Sigmoid colon (tissue), 4 donors: ENCODE measurements at regions not wholly inside any gene's neighbourhood (a gene's known extent, or its start where the extent isn't known, plus 50 kb on each side); places are given as distances from the start of the nearest gene placed in this dataset.

ENCODE experiments used
- EP300 ChIP-seq, 4 donors: sonication (generic); formaldehyde crosslinking; IDR thresholded peaks; one replicate each; pipeline ENCODE4 v1.6.1; 2017; ENCODE audit warnings: antibody characterized with exemption in 4 of 4
- POLR2A ChIP-seq, 2 donors: fragments of 450-650 bp; IDR thresholded peaks; one replicate each; pipeline ENCODE4 v1.6.1; 2016; ENCODE audit warnings: antibody characterized with exemption in 2 of 2, mild to moderate bottlenecking in 2 of 2, moderate library complexity in 2 of 2
- POLR2AphosphoS5 ChIP-seq, 4 donors: sonication (generic); formaldehyde crosslinking; IDR thresholded peaks; one replicate each; pipeline ENCODE4 v1.6.1; 2017; ENCODE audit warnings: antibody characterized with exemption in 4 of 4
- TF ChIP-seq, protein P1 (sequence below), 4 experiments: fragments of 450-650 bp in 3 of 4; fragments of 200-600 bp in 1 of 4; IDR thresholded peaks; one replicate each; pipeline ENCODE4 v1.5.1; 2016 to 2019; ENCODE audit warnings: antibody characterized with exemption in 4 of 4, mild to moderate bottlenecking in 3 of 4, moderate library complexity in 2 of 4

DNA sequence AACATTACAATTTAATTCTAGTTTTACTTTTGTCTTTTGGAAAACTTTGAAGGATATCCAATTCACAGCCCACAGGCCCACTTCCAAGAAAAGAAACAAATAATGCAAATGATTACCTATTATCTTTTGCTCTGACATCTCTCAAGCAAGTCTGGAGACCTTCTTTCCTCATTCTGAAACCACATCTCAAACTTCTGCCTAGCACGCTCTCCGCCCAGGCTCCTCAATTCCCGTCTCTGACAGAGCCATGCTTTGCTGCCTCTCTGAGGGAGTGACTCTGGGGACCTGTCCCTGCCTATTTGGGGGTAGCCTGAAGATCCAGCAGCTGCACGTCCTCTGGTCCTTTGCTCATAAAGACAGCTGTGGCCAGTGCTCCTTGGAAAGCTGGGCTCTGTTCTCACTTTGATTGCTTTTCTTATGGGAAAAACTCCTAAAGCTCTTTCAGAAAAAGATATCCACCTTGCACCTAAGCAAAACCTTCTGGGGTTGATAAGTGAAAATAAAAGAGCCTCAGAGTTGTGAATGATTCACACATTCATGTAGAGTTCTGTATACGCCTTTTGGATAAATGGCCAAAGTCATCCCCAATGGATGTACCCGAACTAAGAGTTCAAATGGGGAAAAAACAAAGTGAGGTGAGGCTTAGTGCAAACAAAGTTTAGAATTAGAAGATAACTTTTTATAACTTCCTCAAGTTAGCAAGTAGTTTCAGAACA is 72.4 kb upstream of the TNIP3 start:
- TF ChIP-seq POLR2A (IDR thresholded peaks at IDR 0.05), result no peak
- TF ChIP-seq, protein P1, sequence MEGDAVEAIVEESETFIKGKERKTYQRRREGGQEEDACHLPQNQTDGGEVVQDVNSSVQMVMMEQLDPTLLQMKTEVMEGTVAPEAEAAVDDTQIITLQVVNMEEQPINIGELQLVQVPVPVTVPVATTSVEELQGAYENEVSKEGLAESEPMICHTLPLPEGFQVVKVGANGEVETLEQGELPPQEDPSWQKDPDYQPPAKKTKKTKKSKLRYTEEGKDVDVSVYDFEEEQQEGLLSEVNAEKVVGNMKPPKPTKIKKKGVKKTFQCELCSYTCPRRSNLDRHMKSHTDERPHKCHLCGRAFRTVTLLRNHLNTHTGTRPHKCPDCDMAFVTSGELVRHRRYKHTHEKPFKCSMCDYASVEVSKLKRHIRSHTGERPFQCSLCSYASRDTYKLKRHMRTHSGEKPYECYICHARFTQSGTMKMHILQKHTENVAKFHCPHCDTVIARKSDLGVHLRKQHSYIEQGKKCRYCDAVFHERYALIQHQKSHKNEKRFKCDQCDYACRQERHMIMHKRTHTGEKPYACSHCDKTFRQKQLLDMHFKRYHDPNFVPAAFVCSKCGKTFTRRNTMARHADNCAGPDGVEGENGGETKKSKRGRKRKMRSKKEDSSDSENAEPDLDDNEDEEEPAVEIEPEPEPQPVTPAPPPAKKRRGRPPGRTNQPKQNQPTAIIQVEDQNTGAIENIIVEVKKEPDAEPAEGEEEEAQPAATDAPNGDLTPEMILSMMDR (IDR thresholded peaks at IDR 0.05), result no peak
- no peak for TF ChIP-seq POLR2AphosphoS5 (IDR thresholded peaks at IDR 0.05)
- TF ChIP-seq EP300 (IDR thresholded peaks at IDR 0.05), result no peak
